GM12874 (cell line): ENCODE measurements at regions not wholly inside any gene's neighbourhood (a gene's known extent, or its start where the extent isn't known, plus 50 kb on each side); places are given as distances from the start of the nearest gene placed in this dataset.

Experiments used
- TF ChIP-seq, protein P1 (sequence below): IDR thresholded peaks from 2 replicates; pipeline ENCODE4 v1.5.1; 2011; ENCODE audit warnings: low read depth, mild to moderate bottlenecking, control low read depth, low read length, moderate library complexity; ENCODE audit not compliant: insufficient read depth

DNA sequence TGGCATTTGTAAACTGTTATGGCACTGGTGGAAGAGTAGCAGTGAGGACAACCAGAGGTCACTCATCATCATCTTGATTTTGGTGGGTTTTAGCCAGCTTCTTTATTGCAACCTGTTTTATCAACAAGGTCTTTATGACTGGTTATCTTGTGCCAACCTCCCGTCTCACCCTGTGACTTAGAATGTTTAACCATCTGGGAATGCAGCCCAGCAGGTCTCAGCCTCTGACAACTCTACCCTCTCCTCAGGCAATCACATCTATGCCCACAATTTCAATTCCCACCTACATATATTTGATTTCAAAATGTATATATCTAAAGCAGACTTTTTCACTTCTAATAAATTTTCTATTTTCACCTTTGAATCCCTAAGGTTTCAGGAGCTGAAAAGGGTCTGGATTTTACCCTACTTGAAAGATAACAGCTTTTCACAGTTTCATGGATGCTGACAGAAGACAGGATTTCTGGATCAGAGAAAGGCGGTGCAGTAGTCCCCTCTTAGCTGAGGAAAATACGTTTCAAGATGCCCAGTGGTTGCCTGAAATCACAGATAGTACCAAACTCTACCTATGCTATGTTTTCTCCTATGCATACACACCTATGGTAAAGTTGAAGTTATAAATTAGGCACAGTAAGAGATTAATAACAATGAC is 1171.8 kb downstream of the DIAPH3 start:
- TF ChIP-seq, protein P1, sequence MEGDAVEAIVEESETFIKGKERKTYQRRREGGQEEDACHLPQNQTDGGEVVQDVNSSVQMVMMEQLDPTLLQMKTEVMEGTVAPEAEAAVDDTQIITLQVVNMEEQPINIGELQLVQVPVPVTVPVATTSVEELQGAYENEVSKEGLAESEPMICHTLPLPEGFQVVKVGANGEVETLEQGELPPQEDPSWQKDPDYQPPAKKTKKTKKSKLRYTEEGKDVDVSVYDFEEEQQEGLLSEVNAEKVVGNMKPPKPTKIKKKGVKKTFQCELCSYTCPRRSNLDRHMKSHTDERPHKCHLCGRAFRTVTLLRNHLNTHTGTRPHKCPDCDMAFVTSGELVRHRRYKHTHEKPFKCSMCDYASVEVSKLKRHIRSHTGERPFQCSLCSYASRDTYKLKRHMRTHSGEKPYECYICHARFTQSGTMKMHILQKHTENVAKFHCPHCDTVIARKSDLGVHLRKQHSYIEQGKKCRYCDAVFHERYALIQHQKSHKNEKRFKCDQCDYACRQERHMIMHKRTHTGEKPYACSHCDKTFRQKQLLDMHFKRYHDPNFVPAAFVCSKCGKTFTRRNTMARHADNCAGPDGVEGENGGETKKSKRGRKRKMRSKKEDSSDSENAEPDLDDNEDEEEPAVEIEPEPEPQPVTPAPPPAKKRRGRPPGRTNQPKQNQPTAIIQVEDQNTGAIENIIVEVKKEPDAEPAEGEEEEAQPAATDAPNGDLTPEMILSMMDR, result no peak

DNA sequence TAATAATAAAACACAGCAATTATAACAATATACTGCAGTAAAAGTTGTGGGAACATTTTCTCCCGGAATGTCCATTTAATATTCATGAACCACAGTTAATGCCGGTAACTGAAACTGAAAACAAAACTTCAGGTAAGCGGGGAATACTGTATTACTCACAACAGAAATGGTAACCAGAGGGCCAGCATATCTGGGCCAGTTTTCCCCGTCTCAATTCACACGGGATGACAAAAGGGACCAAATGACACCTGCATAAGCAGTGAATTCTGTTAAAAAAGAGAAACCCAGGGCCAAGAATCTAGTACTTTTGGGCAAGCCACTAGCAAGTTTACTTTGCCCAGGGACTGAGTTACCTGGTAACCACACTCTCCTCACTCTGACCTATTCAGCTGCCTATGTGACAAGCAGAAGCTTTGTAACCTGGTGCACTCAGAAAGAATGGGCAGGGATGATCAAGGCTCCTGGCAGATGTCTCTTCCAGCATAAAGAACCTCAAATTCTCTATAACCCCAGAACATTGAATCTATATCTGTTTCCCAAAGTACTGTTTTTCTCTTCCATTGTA is 1171.2 kb downstream of the DIAPH3 start:
- TF ChIP-seq, protein P1, result no peak

DNA sequence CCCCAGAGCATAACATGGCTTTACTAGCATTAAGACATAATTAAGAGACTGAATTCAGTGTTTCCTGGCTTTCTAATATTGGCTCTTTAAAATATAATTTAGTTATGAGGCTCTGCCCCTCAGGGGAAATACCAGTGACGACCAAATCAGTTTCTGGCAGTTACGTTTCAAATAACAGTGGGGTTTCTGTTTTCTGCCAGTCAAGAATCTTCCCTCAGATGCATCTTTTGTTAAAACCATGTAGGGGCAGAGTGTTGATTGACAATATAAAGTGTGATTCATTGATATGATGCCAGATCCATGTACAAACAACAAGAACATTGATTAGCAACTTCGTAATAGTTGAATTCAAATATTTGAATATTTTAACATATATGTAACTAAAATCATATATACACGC is 1169.7 kb downstream of the DIAPH3 start:
- TF ChIP-seq, protein P1, result no peak

DNA sequence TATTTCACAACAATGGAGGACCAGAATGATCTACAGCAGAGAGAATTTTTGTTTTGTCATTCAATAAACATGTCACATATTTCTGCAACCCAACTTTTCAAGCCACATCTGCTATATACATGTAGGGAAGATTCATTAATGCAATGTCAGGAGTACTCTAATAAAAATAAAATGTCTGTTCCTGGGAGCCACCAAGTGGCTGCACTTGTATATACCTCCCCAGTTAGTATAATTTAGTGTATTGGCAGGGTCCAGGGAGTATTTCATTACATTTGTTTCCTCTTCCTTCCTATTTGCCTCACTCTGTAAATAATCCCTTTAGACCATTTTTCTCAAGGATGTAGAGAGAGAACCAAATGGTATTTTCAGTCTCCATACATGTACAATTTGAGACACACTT is 1169.0 kb downstream of the DIAPH3 start:
- TF ChIP-seq, protein P1, result no peak

DNA sequence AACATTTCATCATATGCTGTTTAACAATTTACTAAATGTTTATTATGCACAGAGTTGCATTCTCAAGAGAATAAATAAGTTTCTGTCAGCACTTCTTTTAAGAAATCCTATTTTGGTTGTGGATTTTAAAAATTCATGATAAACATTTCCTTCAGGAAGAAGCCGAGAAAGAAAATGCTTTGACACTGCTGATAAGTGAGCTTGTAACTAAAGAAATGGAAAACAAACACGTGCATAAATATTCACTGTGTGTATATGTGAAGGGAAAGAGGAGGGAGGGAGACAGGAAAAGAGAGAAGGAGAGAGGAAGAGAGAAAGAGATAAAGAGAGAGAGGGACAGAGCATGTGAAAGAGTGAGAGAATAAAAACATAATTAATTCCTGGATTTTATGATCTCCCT is 1165.0 kb downstream of the DIAPH3 start:
- TF ChIP-seq, protein P1, result no peak

DNA sequence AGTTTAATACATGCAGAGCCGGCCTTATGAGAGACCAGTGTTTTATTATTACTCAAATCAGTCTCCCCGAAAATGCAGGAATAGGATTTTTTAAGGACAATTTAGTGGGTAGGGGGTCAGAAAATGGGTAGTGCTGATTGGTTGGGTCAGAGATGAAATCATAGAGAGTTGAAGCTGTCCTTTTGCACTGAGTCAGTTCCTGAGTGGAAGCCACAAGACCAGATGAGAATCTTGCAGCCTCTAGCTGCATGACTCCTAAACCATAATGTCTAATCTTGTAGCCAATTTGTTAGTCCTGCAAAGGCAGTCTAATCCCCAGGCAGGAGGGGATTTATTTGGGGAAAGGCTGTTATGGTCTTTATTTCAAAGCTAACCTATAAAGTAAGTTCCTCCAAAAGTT is 1163.9 kb downstream of the DIAPH3 start:
- TF ChIP-seq, protein P1, result no peak

DNA sequence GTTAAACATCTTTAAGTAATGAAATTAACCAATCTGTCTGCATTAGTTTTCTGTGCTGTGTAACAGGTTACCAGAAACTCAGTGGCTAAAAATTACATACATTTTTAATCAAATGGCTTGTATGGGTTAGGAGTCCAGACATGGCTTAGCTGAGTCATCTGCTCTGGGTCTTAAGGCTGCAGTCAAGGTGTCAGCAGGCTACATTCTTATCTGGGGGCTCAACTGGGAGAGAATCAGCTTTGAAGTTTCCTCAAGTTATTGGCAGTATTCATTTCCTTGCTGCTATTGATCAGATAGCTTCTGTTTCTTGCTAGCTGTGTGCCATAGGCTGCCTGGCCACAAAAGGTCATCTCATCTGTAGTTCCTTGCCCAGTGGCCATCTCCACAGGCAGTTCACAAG is 1163.0 kb downstream of the DIAPH3 start:
- TF ChIP-seq, protein P1, result no peak

DNA sequence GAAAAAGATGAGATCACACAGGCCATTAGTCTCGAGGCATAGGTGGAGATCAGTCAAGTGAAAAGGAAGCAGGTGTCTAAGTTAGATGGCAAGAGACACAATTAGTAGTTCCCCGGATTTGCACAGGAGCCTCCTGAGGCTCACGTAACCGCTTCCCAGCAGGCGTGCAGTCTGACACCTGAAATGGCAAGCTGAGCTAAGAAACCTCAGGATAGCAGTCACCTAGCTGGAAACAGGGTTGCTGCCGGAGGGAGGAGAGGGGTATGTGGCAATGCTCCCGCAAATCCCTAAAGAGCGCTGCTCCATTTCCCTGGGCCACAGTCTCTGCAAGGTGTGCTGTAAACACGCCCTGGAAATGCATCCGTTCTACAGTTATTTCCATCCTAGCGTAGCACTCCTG is 1151.0 kb downstream of the DIAPH3 start:
- TF ChIP-seq, protein P1, result no peak
